DMS 273 (cell line): ENCODE measurements at regions not wholly inside any gene's neighbourhood (a gene's known extent, or its start where the extent isn't known, plus 50 kb on each side); places are given as distances from the start of the nearest gene placed in this dataset.
"Not testable (repeated sequence)": the region's sequence is repeated elsewhere in the genome, so short reads cannot be mapped to it uniquely, and the experiment has no call there.

Experiments
- DNase-seq: peaks from one replicate; lab custom pipeline; 2025; ENCODE audit not compliant: unreplicated experiment; lab: John Stamatoyannopoulos, UW

- no peak for DNase-seq
Observed at GRCh38 chr2:123359636-123360035, 665.5 kb upstream of the CNTNAP5 start.

DNA sequence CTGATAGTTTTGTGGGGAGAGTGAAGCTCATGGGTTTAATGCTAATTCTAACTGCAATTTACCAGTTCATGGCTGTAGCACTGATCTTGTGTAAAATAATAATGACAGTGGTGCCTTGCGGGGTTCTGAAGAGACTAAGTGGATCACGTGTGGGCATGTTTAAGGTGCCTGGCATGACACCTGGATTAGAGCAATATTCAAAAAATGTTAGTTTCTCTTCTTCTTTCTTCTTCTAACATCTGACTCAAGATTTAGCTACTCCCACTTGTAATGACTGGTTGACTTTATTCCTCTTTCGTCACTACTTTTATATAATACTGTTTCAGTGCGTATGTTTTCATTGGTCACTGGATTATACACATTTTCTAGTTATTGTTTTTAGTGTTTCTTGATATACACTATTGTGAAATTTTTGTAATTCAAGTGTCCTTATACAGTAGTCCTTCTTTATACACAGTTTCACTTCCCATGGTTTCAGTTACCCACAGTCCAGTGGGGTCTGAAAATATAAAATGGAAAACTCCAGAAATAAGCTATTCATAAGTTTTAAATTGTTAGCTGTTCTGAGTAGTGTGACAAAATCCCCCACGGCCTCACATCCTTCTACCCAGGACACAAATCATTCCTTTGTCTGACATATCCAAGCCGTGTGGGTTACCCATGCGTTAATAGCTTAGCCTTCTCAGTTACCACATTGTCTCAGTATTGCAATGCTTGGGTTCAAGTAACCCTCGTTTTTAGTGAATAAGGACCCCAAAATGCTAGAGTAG, 662.2 kb upstream of the CNTNAP5 start:
- DNase-seq: no peak

- DNase-seq: no peak
Observed at GRCh38 chr2:123363826-123364225, 661.3 kb upstream of the CNTNAP5 start.

- no peak for DNase-seq
Observed at GRCh38 chr2:123364243-123364896, 660.7 kb upstream of the CNTNAP5 start.

- no peak for DNase-seq
Observed at GRCh38 chr2:123366239-123366837, 658.7 kb upstream of the CNTNAP5 start.

DNA sequence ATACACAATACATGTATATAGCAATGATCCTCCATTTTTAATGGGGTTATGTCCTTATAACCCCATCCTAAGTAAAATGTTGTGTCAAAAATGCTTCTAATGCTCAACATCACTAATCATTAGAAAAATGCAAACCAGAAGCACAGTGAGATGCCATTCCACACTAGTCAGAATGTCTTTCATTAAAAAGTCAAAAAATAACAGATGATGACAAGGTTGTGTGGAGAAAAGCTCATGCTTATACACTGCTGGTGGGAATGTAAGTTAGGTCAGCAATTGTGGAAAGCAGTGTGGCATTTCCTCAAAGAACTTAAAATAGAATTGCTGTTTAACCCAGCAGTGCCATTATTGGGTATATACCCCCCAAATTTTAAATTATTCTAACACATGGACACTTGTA, 654.9 kb upstream of the CNTNAP5 start:
- DNase-seq: no peak

GRCh38 chr2:123371535-123371934, 653.6 kb upstream of the CNTNAP5 start:
- DNase-seq: no peak

GRCh38 chr2:123380370-123380935, 644.6 kb upstream of the CNTNAP5 start:
- no peak for DNase-seq

DNA sequence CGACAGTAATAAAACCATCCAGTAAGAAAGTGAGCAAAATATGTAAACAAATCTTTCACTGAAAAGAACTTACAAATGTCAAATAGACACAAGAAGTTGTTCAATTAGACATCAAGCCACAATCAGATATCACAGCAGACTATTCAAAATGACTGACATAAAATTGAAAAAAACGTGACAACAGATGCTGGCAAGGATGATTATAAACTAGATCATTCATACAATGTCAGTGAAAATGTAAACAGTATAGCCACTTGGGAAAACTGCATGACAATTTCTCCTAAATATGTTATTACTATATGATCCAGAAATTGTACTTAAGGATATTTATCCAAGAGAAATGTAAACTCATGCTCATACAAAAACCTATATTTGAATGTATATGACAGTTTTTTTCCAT, 609.4 kb upstream of the CNTNAP5 start:
- no peak for DNase-seq

DNA sequence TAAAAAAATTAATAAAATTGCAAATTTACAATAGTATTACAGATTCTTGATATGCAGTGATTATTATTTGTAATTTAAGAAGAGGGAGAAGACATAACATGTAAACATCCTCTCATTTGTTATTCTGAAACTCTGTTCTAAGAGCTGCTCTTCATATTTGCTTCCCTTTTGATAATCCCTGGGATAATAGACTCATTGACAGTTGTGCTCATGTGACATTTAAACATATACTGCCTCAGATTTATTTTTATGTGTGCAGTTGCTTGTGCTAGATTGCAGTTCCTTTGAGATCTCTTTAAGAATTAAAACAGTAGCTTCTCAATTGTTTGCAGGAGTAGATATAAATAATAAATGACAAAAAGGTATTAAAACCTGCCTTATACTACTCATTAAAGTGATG, 605.1 kb upstream of the CNTNAP5 start:
- no peak for DNase-seq

- no peak for DNase-seq
Observed at GRCh38 chr2:123434546-123435395, 590.3 kb upstream of the CNTNAP5 start.

GRCh38 chr2:123438251-123438650, 586.8 kb upstream of the CNTNAP5 start:
- no peak for DNase-seq

DNA sequence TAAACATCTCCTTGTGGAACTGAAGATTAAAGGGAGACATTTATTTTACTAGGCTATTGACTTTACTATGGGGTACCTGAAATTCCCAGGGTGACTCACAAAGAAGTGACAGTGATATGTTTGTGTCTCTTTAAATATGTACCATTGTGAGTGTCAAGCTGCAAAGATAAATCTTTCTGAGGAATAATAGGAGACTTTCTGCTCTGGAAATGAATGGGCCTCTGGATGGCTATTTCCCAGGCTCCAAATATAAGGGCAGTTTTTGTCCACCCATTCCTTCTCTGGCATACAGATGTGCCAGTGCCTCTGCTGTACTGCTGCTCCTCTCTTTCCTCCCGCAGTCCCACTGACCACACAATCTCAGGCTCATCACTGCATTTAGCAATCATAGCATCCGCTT, 586.4 kb upstream of the CNTNAP5 start:
- DNase-seq: no peak

DNA sequence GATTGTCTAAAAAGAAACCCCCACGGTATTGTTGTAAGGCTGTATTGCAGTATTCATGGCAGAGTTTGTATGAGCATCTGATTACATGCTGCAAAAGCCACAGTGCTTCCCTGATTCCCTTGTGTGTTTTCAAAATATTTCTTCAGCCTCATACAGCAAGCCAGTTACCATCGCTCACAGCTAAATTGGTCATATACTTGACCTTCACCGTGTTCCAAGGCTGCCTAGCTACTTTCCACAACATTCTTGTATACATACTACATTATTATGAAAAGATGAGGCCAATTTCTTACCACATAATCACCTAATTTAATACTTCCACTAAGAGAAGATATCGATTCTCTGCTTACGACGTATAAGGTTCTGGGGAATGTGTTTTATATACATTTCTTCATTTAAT, 576.3 kb upstream of the CNTNAP5 start:
- DNase-seq: no peak

DNA sequence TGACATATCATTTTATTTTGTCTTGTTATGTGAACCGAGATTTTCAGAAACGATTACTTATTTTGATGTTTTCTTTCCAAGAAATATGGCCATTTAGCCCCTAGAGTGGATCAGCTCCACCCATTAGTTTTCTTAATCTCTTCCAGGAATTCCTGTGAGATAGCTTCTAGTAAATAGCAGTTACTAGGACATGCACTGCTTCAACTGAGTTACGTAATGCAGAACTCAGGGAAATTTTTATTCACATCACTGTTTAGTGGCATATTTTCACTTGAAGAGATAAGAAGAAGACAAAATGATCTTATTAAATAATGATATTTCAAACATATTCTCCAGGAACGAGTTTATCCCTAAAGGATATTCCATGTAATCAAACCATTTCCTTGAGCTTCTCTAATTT, 573.5 kb upstream of the CNTNAP5 start:
- DNase-seq: no peak

GRCh38 chr2:123453046-123453700, 571.9 kb upstream of the CNTNAP5 start:
- no peak for DNase-seq

DNA sequence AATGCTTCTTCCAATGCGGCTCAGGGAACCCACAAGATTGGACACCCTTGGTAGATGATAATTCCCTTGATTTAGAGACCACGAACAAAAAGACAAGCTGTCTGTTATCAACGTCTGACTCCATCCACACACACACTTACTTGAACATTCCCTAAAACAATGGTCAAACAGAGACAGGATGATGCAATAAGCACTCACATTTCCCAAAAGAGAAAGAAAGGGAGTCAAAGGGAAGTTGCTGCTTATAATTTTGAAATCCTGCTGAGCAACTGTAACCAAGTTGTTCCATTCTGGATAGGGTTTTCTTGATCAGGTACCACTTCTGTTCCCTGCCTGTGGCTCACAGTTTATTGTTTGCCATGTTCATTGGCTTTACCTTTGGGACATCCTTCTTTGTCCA, 571.3 kb upstream of the CNTNAP5 start:
- no peak for DNase-seq

- DNase-seq: not testable (repeated sequence)
Observed at GRCh38 chr2:123455234-123455633, 569.9 kb upstream of the CNTNAP5 start.

DNA sequence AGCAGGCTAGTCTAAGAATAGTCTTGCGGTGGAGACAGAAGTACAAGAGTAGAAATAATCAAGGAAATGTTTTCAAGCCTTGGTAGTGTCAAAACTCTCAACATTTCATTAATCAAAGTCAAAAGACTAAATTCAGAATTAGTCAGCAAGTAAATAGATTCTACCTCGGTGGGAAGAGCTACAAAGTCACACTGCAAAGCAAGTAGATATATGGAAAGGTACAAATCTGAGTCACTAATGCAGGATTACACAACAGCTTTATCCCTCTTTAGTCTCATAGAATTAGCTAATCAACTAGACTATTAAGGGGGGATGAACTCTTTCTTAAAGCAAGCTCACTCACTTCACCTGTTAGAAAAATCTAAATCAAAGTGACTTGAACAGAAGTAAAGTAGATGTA, 568.7 kb upstream of the CNTNAP5 start:
- no peak for DNase-seq

DNA sequence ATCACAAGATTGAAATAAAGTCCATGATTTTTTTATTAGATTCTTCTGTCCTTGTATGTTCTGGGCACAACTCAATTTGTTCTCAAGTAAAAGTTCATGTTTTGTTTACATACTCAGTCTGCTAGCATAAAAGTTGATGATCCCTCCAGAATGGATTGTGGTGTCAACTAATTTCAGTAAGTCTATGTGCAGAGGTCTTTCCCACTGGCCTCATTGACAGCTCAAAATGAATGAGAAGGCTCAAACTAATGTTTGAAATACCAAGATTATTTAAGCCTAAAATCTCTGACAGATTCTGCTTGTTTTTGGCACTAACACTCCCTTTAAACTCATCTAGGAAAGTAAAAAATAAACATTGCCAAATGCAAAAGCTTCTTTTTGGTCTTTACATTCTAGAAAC, 561.2 kb upstream of the CNTNAP5 start:
- no peak for DNase-seq

- DNase-seq: no peak
Observed at GRCh38 chr2:123468071-123468470, 557.0 kb upstream of the CNTNAP5 start.
